ENCODE measurements at regions not wholly inside any gene's neighbourhood (a gene's known extent, or its start where the extent isn't known, plus 50 kb on each side); places are given as distances from the start of the nearest gene placed in this dataset.

DNA sequence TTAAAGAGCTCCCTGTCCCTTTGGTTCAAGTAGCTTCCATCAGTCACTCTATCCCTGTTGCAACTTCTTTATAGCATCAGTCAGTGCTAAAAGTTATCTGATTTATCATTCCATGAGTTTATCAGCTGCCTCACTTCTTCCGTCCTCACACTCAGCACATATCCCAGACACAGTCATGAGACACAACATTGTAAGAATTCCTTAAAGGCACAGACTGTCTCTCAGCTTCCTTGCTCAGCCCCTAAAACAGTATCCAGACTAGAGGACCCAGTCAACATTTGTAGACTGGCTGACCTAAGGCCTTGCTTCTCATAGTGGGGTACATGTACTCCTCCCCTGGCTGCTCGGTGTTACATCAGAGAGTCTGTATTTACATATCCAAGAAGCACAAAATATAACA, 164.9 kb upstream of the ADGRL2 start:
- Histone ChIP-seq H3K4me1 (ENCODE audit: control insufficient read depth, insufficient read depth, low read length) (no peaks in the 10 kb centered on the region), H3K9ac (ENCODE audit: low read depth, low read length) (no peak overlapping the region), H3K4me3 (ENCODE audit: low read depth, low read length) (no peak overlapping the region), H3K27me3 (ENCODE audit: control insufficient read depth, insufficient read depth, low read length) (no peaks in the 10 kb centered on the region), H3K9me3 (ENCODE audit: control insufficient read depth, insufficient read depth, low read length) (no peaks in the 10 kb centered on the region), H3K36me3 (ENCODE audit: control insufficient read depth, insufficient read depth, low read length) (no peaks in the 10 kb centered on the region), H3K27ac (ENCODE audit: low read depth, low read length) (no peak overlapping the region)

DNA sequence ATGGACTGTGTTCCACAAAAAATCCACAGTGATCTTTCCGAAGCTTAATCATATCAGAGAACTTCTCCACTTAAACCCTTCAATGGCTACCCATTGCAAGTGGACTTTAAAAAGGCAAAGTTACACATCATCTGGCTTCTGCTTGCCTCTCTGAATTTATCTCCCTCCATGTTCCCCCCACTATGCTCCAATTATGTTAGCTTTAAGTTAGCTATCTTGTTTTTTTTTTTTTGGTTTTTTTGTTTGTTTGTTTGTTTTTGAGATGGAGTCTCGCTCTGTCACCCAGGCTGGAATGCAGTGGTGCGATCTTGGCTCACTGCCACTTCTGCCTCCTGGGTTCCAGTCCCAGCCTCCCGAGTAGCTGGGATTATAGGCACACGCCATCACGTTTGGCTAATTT, 166.4 kb upstream of the ADGRL2 start:
- Histone ChIP-seq H3K9ac (ENCODE audit: low read depth, low read length) (no peak overlapping the region), H3K36me3 (ENCODE audit: control insufficient read depth, insufficient read depth, low read length) (no peaks in the 10 kb centered on the region), H3K27me3 (ENCODE audit: control insufficient read depth, insufficient read depth, low read length) (no peaks in the 10 kb centered on the region), H3K4me3 (ENCODE audit: low read depth, low read length) (no peak overlapping the region), H3K27ac (ENCODE audit: low read depth, low read length) (no peak overlapping the region), H3K4me1 (ENCODE audit: control insufficient read depth, insufficient read depth, low read length) (no peaks in the 10 kb centered on the region), H3K9me3 (ENCODE audit: control insufficient read depth, insufficient read depth, low read length) (no peaks in the 10 kb centered on the region)

- H3K4me3 ChIP-seq (ENCODE audit: low read depth, low read length), result no peak overlapping the region
- H3K27me3 ChIP-seq (ENCODE audit: control insufficient read depth, insufficient read depth, low read length), result no peaks in the 10 kb centered on the region
- no peaks in the 10 kb centered on the region for H3K36me3 ChIP-seq (ENCODE audit: control insufficient read depth, insufficient read depth, low read length)
- H3K4me1 ChIP-seq (ENCODE audit: control insufficient read depth, insufficient read depth, low read length), result no peaks in the 10 kb centered on the region
- H3K9ac ChIP-seq (ENCODE audit: low read depth, low read length), result no peak overlapping the region
- H3K9me3 ChIP-seq (ENCODE audit: control insufficient read depth, insufficient read depth, low read length), result peaks cover 9% of the 10 kb centered on the region
- H3K27ac ChIP-seq (ENCODE audit: low read depth, low read length), result no peak overlapping the region
Observed at GRCh38 chr1:81619156-81619555, 181.6 kb upstream of the ADGRL2 start.

DNA sequence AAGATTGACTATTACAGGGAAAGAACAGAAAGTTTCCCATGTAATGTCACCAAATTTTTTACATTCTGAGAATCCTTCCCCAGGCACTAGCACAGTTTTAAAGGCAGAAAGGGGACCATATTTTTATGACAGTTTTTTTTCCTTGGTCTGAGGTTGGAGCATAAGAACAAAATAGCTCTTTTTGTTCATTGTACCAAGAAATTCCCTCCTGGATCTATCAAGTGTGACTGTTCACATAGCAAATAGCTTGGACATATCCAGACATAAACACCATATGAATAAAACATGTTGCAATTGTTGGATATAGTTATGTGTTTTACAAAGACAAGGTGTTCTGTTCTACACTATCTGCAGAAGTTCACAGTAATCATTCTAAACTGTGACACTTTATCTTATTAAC, 182.4 kb upstream of the ADGRL2 start:
- H3K27me3 ChIP-seq (ENCODE audit: control insufficient read depth, insufficient read depth, low read length), result no peaks in the 10 kb centered on the region
- H3K27ac ChIP-seq (ENCODE audit: low read depth, low read length), result no peak overlapping the region
- H3K4me1 ChIP-seq (ENCODE audit: control insufficient read depth, insufficient read depth, low read length), result no peaks in the 10 kb centered on the region
- no peak overlapping the region for H3K4me3 ChIP-seq (ENCODE audit: low read depth, low read length)
- H3K36me3 ChIP-seq (ENCODE audit: control insufficient read depth, insufficient read depth, low read length), result no peaks in the 10 kb centered on the region
- peaks cover 9% of the 10 kb centered on the region for H3K9me3 ChIP-seq (ENCODE audit: control insufficient read depth, insufficient read depth, low read length)
- no peak overlapping the region for H3K9ac ChIP-seq (ENCODE audit: low read depth, low read length)

GRCh38 chr1:81617308-81617967, 183.3 kb upstream of the ADGRL2 start:
- Histone ChIP-seq H3K27me3 (ENCODE audit: control insufficient read depth, insufficient read depth, low read length) (no peaks in the 10 kb centered on the region), H3K36me3 (ENCODE audit: control insufficient read depth, insufficient read depth, low read length) (no peaks in the 10 kb centered on the region), H3K27ac (ENCODE audit: low read depth, low read length) (no peak overlapping the region), H3K9me3 (ENCODE audit: control insufficient read depth, insufficient read depth, low read length) (peaks cover 9% of the 10 kb centered on the region), H3K4me3 (ENCODE audit: low read depth, low read length) (no peak overlapping the region), H3K4me1 (ENCODE audit: control insufficient read depth, insufficient read depth, low read length) (no peaks in the 10 kb centered on the region), H3K9ac (ENCODE audit: low read depth, low read length) (no peak overlapping the region)

GRCh38 chr1:81613803-81614202, 186.9 kb upstream of the ADGRL2 start:
- Histone ChIP-seq H3K36me3 (ENCODE audit: control insufficient read depth, insufficient read depth, low read length) (no peaks in the 10 kb centered on the region), H3K4me3 (ENCODE audit: low read depth, low read length) (no peak overlapping the region), H3K27me3 (ENCODE audit: control insufficient read depth, insufficient read depth, low read length) (peaks cover 6% of the 10 kb centered on the region; the same call in 1 of the 2 replicates), H3K9me3 (ENCODE audit: control insufficient read depth, insufficient read depth, low read length) (peaks cover 9% of the 10 kb centered on the region), H3K9ac (ENCODE audit: low read depth, low read length) (no peak overlapping the region), H3K27ac (ENCODE audit: low read depth, low read length) (no peak overlapping the region), H3K4me1 (ENCODE audit: control insufficient read depth, insufficient read depth, low read length) (no peaks in the 10 kb centered on the region)

DNA sequence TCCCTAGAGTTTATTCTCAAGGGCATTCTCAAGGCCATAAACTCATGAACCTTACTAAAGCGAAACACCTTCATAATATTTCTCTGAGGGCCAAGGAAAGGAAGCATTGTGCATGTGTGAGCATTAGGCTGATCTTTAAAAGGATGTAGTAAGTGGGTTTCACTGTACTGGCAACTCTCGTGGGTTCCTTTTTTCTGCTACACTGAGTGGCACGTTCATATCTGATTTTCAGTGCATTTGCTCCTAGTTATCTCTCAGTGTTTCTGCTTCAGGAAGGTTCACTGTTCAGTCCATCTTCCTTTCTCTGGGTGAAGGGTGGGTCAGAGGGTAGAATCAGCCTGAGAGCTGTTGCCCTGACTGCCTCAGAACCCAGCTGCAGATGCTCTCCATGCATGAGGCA, 192.8 kb upstream of the ADGRL2 start:
- no peak overlapping the region for H3K4me3 ChIP-seq (ENCODE audit: low read depth, low read length)
- no peak overlapping the region for H3K27ac ChIP-seq (ENCODE audit: low read depth, low read length)
- H3K9me3 ChIP-seq (ENCODE audit: control insufficient read depth, insufficient read depth, low read length), result no peaks in the 10 kb centered on the region
- no peaks in the 10 kb centered on the region for H3K36me3 ChIP-seq (ENCODE audit: control insufficient read depth, insufficient read depth, low read length)
- H3K27me3 ChIP-seq (ENCODE audit: control insufficient read depth, insufficient read depth, low read length), result peaks cover 10% of the 10 kb centered on the region
- no peak overlapping the region for H3K9ac ChIP-seq (ENCODE audit: low read depth, low read length)
- H3K4me1 ChIP-seq (ENCODE audit: control insufficient read depth, insufficient read depth, low read length), result peaks cover 15% of the 10 kb centered on the region

DNA sequence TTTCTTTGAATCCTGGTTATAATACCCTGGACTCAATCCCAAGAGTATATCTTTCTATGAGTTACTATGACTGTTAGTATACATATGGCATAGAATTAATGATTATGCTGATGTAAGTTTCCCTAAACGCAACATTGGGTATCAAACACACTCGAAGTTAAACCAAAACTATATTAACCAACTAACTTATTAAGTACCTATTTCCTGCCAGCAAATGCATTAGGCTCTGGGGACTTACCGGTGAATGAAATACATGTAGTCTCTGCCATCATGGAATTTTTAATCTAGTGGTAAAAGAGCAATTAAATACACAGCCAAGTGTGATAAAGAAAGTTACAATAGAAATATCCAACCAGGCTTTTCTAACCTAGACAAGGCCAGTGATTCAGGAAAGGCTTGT, 193.6 kb upstream of the ADGRL2 start:
- no peak overlapping the region for H3K27ac ChIP-seq (ENCODE audit: low read depth, low read length)
- peaks cover 10% of the 10 kb centered on the region for H3K27me3 ChIP-seq (ENCODE audit: control insufficient read depth, insufficient read depth, low read length)
- no peak overlapping the region for H3K4me3 ChIP-seq (ENCODE audit: low read depth, low read length)
- peaks cover 15% of the 10 kb centered on the region for H3K4me1 ChIP-seq (ENCODE audit: control insufficient read depth, insufficient read depth, low read length)
- H3K36me3 ChIP-seq (ENCODE audit: control insufficient read depth, insufficient read depth, low read length), result no peaks in the 10 kb centered on the region
- no peak overlapping the region for H3K9ac ChIP-seq (ENCODE audit: low read depth, low read length)
- no peaks in the 10 kb centered on the region for H3K9me3 ChIP-seq (ENCODE audit: control insufficient read depth, insufficient read depth, low read length)

- H3K4me3 ChIP-seq (ENCODE audit: low read depth, low read length), result no peak overlapping the region
Observed at GRCh38 chr1:81606656-81607055, 194.1 kb upstream of the ADGRL2 start.

GRCh38 chr1:81605023-81605422, 195.7 kb upstream of the ADGRL2 start:
- Histone ChIP-seq H3K36me3 (ENCODE audit: control insufficient read depth, insufficient read depth, low read length) (no peaks in the 10 kb centered on the region), H3K4me3 (ENCODE audit: low read depth, low read length) (no peak overlapping the region), H3K27ac (ENCODE audit: low read depth, low read length) (no peak overlapping the region), H3K27me3 (ENCODE audit: control insufficient read depth, insufficient read depth, low read length) (peaks cover 4% of the 10 kb centered on the region; the same call in 1 of the 2 replicates), H3K9ac (ENCODE audit: low read depth, low read length) (no peak overlapping the region), H3K9me3 (ENCODE audit: control insufficient read depth, insufficient read depth, low read length) (no peaks in the 10 kb centered on the region), H3K4me1 (ENCODE audit: control insufficient read depth, insufficient read depth, low read length) (peaks cover 15% of the 10 kb centered on the region)

More at GRCh38 chr1:81606656-81607055, 194.1 kb upstream of the ADGRL2 start:
- Histone ChIP-seq H3K9ac (ENCODE audit: low read depth, low read length) (no peak overlapping the region), H3K9me3 (ENCODE audit: control insufficient read depth, insufficient read depth, low read length) (no peaks in the 10 kb centered on the region), H3K27ac (ENCODE audit: low read depth, low read length) (no peak overlapping the region), H3K27me3 (ENCODE audit: control insufficient read depth, insufficient read depth, low read length) (peaks cover 10% of the 10 kb centered on the region), H3K36me3 (ENCODE audit: control insufficient read depth, insufficient read depth, low read length) (no peaks in the 10 kb centered on the region), H3K4me1 (ENCODE audit: control insufficient read depth, insufficient read depth, low read length) (peaks cover 15% of the 10 kb centered on the region)

GRCh38 chr1:81600878-81601622, 199.7 kb upstream of the ADGRL2 start:
- Histone ChIP-seq H3K4me1 (ENCODE audit: control insufficient read depth, insufficient read depth, low read length) (peaks cover 25% of the 10 kb centered on the region), H3K36me3 (ENCODE audit: control insufficient read depth, insufficient read depth, low read length) (no peaks in the 10 kb centered on the region), H3K9ac (ENCODE audit: low read depth, low read length) (no peak overlapping the region), H3K27me3 (ENCODE audit: control insufficient read depth, insufficient read depth, low read length) (no peaks in the 10 kb centered on the region), H3K4me3 (ENCODE audit: low read depth, low read length) (no peak overlapping the region), H3K9me3 (ENCODE audit: control insufficient read depth, insufficient read depth, low read length) (no peaks in the 10 kb centered on the region), H3K27ac (ENCODE audit: low read depth, low read length) (no peak overlapping the region)

All from HUES48 (cell line).